GM21737 (cell line): ENCODE measurements at regions not wholly inside any gene's neighbourhood (a gene's known extent, or its start where the extent isn't known, plus 50 kb on each side); places are given as distances from the start of the nearest gene placed in this dataset.

Source experiments
- ATAC-seq: cut with Tn5 transposase; IDR thresholded peaks from one replicate; pipeline ENCODE4 v1.9.1; 2021; ENCODE audit warnings: mild to moderate bottlenecking, moderate library complexity; ENCODE audit not compliant: unreplicated experiment

DNA sequence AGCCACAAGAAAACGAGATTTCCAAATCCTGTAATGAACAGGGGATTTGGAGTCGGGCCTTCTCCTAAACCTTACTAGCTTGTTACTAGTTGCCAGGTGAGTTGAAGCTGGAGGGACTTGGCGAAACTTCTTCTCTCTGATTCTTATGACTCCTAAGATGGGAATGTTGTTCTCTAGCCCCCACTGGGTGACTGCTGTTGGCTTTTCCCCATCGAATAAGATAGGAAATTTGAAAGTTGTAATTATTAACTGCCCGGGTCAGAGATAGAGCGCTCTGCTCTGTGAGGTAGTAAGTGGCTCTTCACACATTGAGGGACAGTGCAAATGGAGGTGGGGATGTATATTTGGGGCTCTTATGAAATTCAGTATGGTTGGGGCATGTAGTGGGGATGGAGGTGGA lies 111.2 kb upstream of the MBNL2 start:
- ATAC-seq: no peak

DNA sequence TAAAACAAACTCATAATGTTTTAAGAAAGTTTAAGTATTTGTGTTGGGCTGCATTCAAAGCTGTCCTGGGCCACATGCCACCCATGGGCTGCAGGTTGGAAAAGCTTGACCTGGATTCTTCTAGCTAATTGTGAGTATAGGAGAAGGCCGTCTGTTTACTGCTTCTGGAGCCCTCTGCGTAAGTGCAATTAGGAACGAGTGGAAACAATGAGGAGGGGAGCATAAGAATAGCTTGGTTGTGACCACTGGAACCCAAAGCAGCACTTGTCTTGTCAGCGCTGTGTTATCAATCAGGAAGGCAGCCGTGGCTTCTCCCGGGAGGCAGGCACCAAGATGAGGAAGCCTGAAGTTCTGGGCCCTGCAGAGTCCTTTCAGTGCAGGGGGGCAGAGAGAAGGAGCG lies 110.4 kb upstream of the MBNL2 start:
- ATAC-seq: no peak

DNA sequence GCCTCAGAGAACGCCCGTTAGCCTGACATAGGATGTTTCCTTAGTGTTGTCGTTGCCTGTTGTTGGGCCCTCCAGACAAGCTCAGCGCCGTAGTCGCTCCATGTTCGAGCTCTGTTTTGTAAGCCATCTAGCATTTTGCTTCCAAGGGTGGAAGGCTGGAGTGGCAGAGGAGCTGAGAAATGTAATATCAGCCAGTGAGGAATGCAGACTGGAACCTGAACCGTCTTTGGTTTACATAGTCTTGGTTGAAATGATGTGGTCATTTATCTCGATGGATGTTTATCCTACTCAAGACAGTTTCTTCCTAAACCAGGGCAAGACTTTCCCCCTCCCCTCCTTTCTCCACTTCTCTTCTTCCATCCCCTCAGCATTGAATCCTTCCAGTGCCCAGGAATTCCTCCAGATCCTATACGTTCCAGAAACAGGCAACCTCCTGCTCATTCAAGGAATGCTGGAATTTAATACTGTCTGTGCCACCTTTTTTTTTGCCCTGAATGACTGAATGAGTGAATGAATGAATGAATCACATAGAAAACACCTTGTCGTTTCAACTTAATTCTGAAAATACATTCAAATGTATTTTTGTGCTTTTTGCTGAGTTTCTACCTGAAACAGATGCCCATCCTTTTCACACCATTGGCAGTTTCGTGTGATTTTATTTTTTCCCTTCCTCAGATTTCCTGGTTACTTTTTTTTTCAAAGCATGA lies 109.5 kb upstream of the MBNL2 start:
- ATAC-seq: no peak

DNA sequence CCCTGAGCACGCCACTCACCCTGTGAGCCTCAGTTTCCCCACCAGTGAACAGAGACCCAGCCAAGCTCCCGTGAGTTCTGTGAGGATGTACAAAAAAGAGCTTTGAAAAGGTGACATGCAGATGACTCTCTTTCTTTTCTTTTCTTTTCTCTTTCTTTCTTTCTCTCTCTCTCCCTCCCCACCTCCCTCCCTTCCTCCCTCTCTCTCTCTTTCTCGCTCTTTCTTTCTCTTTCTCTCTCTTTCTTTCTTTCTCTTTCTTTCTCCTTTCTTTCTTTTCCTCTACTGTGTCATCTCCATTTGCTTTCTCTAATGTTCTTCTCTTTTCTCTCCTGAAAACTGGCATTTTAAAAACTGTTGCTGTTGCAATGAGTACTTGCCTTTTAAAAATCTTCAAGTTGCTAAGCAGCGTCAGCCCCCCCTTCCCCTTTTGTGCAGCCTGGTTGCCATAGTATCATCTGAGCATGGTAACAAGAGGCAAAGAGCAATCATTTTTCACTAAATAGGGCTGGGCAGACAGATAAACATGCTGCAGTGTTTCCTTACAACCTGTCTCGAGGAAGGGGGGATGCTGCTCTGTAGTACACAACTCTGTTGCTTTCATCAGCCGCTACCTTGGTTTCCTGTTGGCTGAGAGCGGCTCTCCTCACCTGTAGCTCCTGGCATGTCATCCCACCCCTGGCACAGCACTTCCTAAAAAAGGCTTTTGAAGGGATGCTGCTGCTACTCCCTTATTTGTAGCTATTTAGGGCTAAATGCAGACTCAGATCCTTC lies 108.7 kb upstream of the MBNL2 start:
- no peak for ATAC-seq

DNA sequence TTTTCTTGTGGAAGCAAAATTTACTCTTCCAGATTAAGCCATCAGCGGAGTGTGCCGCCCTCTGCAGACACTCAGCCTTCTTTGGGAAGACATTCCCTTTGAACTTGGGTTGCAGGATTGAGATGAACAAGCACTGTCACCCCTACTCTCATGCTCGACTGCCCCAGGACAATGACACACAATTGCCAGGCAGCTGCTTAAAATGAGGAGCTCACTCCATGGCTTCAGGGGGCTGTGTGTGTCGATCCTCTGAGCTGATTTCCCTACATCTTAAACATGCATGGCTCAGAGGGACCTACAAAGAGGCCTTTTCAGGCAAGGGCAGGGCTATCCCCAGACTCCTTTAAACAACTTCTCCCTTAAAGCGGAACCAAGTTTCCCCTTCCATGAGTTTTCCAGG lies 107.5 kb upstream of the MBNL2 start:
- no peak for ATAC-seq

DNA sequence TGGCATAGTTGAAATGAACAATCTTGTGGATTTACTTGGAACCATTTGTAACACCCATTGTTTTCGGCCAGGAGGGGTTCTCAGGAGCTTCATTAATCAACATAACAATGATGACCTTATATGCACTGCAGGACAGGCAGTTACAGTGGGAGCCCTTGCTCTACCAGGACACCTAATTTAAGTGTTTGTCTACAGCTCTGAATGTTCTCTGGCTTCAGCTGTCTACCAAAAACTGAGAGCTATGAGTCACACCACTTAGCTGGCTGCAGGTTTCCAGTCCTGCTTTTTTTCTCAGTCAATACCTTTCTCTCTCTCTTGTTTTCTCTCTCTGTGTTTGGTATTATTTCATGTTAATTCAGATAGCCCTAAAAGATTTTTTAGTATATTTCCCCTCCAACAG lies 105.4 kb upstream of the MBNL2 start:
- ATAC-seq: no peak

DNA sequence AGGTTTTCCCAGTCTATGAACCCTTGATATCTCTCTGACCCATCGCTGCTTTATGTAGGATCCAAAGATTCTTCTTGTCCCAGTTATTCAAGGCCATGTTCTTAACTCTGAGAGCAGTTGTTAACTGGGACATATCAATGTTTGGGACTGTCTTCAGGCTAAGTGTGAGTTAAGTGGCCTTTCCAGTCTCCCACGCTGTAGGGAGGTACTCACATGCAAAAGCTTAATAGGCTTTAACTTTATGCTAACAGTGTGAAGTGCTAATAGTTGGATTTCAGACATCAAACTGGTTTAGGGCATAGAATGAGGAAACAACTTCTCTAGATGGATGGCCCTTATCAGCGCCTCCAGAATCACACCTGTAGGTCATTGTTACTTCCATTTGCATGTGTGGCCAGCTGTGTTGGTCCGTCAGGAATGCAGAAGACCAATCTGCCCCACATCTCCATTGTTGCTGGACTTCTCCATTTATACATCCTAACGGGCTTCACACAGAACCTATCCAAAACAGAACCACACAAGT lies 104.7 kb upstream of the MBNL2 start:
- ATAC-seq: no peak

DNA sequence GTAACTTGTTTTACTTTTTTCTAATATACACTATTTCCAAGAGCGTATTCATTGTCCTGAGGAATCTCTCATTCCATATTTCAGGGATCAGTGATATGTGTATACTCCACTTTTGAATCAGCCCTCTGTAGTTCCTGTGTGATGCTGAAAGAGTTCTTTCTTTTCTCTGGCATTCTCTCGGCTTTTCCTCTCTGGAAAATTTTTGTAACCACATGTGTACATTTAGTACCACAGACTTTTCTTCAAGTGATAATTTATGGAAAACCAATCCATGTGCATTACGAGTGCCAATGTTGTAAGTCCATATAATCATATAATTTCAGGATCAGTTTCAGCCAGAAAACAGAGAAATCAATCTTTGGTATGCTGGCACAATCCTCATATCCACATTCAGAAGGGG lies 102.2 kb upstream of the MBNL2 start:
- ATAC-seq: no peak

DNA sequence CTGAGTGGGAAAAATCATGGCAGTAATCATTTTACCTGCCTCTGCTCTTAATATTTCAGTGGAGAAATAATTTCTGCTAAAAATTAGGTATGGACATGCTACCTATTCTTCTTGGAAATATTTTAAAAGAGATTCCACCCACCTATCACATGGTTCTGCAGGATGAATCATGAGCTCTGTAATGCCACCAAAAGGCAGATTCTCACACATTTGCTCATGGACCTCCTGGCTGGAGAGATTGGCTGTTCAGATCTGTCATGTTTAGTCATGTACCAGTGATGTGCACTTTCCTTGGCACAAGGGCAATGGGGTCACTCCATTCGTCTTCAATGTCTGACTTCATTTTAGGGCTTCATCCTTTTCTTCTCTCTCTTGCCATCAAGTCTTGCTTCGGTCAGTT lies 101.8 kb upstream of the MBNL2 start:
- ATAC-seq: no peak

DNA sequence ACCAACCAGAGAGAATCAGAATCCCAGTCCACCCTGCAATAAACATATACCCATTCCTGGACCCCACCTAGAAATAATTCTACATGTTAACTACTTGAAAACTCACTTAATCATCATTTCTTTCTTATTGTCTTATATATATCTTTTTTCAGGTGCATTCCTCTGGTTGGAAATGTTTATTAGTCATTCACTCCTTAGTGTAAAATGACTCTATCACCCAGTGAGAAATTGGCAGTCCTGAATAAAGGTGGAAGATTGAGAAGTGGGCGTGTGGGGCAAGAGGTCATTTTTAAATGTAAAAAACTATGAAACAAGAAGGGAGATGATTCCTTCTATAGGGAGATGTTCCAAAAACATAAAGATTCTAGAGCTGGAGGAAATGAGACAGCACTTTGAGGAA lies 101.2 kb upstream of the MBNL2 start:
- ATAC-seq: no peak

DNA sequence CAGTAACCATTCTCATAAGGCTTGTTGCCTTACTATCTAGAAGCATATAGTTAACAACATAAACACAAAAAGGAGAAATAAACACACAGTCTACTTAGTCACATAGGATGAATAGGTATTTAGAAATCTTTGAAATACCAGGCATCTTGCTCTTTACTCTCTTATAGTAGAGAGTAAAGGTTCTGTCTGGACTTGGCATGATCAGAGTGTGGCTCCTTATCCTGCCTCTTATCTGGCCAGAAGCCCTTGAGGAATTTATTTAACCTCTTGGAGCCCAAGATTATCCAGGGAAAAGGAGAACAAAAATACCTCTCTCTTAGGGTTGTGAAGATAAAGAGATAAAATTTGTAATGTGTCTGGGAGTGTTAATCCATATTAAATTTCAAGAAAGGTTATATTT lies 100.2 kb upstream of the MBNL2 start:
- no peak for ATAC-seq

DNA sequence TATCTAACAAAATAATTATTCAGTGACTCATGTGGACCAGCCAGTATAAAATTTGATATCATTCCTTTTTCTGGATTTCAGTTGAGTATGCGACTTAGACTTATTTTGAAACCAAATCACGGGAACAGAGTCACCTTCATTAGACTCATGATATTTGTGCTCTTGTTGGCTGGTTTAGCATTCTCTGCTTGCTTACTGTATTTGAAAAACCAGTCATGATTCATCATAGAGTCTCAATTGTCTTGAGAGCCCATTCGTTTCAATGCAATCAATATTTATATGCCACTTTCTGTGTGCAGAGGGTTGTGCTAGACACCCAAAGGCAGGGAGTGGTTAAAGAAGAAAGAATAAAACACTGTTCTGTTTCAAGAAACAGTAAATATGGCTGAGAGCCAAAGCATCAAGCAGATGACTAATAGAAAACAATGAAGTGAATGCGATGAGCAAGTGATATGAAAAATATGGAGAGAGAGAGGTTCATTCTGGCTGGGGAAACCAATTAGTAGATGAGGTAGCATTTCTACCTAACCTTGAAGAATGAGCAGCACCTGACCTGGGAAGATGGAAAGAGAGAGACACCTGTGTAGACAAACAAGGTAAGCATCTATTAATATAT lies 99.6 kb upstream of the MBNL2 start:
- no peak for ATAC-seq

DNA sequence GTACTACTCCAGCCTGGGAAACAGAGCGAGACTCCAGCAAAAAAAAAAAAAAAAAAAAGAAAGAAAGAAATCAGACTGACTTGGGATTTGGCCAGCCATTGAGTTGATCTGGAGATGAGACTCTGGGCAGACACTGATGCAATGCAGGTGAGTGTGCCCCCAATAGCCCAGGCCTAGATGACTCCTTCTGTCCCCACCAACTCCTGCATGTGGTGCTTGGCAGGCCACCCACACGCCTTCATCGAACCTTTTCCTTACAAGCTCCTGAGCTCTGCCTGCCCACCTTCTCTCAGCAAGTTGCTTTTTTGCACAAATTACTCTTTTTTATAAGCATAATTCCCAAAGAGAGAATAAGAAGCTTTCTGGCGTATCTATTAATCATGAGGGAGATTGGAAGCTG lies 97.9 kb upstream of the MBNL2 start:
- ATAC-seq: no peak

DNA sequence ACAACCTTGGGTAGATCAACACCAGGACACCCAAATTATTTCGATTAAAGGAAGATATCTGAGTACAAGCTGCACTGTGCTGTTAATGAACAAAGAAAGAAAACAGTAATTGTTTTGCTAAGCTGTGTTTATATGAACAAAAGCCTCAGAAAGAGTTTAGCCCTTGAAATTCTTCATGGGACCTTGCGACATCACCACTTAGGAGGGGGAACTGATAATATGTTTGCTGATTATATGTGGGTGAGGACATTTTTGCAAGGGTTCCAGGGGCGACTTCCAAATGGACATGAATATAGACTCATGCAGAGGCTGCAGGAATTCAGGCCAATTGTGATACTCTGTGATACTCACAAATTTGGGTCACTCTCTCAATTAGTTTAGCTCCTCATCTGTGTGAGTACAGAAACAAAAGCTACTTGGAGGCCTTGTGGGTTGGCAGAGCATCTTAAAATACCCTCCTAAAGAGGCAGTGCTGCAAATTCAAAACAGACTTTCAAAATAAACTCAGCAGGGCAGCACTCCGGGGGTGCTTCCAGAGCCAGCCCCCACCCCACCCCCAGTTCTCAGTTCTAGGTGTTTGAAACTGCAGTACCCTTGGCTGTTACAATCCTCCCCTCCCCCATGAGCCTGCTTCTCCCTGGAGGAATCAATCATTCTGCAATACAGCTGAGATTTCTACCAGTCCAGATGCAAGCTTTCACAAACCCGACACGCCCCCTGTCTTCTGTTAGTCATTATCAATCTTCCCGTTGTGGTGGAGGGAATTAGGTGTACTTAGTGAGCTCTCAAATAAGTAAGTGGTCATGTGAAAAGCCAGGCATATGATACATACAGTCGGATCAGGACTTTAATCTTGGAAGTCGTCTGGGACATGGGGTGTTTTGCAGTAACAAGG lies 97.0 kb upstream of the MBNL2 start:
- ATAC-seq: peak; percentile 54

DNA sequence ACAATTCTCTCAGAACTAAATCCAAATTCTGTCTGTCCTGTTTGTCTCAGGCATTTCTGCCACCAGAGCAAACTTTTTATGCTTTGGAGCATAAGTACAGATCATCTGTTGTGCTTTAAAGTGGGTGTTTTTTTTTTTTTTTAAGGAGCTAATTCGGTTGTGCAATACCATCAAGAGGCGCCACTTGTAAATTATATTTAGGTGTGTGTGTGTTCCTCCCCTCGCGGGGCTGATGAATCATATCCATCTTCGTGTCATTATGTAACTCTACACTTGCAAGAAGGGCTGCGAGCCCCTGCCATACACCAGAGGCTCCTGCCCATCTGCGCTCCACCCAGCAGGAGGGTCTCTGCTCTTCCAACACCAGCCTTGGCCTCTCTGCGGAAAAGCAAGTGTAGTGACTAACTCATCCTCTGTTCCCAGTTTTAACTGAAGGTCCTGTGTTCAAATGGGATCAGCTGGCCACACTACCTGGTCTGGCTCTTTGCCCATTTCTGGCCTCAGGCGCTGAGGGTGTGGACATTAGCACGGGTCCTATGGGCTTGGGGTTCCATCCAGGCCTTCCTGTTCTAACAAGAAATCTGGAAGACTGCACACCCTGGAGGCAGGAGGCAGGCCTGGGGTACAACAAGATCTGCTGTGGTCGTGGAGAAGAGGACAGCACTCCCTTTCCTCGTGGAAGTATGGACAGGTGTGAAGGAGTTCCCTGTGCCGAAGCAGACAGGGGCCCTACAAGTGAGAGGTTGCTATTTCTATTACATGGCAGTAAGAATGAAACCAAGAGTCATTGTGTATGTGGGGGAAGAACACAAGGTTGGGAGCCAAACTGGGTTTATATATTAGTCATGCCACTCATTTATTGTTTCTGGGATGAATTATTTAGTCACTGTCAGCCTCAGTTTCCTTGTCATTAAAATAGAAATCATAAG lies 96.1 kb upstream of the MBNL2 start:
- peak; percentile 87 for ATAC-seq

DNA sequence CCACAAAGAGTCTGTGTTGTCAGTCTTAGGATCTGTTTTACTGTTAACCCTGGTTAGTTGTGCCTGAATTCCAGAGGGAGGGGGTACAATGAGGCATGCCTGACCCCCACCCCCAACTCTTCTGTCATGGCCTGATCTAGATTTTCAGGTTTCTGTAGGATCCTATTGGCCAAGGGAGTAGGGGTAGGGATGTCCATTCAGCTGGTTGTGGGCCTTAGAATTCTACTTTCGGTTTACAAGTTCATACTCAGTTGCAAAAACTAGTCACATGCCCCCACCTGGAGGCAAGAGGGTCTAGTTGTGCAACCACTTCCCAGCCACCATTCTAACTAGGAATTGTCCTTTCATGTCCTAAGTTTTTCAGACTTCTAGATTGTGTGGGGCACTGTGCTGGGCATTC lies 94.3 kb upstream of the MBNL2 start:
- no peak for ATAC-seq

DNA sequence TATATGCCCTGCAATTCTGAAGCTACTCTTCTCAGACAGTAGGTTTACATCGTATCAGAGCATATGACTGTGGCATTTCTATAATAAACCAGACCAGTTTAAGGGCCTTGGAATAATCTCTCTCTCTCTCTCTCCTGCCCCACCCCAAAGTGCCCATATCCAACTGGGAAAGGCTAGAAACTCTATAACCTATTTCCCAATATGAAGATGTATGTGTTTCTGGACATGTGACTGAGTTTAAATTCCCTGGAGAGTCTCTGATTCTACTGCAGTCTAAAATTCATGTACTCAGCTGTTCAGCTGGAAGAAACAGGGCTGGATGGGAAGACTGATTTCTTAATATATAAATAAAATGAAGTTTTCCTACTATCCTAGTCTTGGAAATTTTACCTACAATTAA lies 91.9 kb upstream of the MBNL2 start:
- no peak for ATAC-seq

DNA sequence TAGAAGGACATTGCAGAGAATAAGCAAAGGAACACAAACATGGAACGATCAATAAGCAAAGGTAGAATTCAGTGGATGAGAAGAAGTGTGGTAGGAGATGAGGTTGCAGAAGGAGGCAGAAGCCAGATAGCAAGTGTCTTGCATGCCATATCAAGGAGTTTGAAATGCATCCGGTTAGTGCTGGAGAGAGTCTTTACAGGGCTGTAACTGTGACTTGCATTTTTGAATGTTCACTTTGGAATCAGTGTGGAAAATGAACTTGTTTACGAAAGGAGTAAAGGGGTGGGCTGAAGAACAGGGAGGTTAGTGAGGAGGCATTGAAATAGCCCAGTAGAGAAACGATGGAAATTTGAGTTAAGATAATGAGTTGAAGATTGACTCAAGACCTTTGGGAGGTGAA lies 90.7 kb upstream of the MBNL2 start:
- ATAC-seq: no peak

DNA sequence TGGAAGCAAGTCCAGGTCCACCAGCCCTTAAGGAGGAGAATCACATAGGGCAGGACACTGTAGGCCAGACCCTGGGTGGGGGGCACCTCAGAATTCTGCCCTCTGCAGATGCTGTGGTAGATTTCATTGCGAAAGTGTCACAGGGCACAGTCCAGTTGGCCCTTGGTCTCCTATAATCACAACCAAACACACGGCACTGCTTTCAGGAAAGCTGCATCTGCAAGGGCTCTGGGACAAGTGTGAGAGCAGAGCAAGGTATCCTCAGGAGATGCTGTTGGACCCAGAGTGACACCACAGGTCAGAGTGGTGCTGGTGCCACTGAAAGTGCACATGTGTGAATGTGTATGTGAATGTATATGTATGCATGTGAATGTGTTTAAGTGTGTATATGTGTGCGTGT lies 88.6 kb upstream of the MBNL2 start:
- no peak for ATAC-seq

DNA sequence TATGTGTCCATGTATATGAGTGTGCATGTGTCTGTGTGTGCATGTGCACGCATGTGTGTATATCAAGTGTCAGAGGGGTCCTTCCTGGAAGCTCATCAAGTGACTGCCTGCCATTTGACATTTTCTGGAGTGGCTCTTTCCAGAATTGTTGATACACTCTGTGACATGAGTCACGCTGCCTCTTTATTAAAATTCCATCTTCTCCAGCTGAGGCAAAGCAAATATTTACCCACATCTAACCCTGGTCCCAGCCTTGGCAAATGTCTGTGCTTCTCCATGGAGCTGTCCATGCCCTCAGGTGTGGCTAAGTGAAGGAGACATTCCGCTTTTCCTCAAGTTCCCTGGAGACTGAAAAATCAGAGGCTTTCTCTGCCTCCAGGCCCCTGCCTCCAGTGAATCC lies 88.2 kb upstream of the MBNL2 start:
- ATAC-seq: no peak
